Activated CD4-positive, alpha-beta T cell treated with anti-CD3 and anti-CD28 coated beads for 4 hours (primary cell): ENCODE measurements at regions not wholly inside any gene's neighbourhood (a gene's known extent, or its start where the extent isn't known, plus 50 kb on each side); places are given as distances from the start of the nearest gene placed in this dataset.

Source experiments
- DNase-seq, 2 donors: peaks; one replicate each; pipeline ENCODE4 v3.0.0-alpha.2; 2020

DNA sequence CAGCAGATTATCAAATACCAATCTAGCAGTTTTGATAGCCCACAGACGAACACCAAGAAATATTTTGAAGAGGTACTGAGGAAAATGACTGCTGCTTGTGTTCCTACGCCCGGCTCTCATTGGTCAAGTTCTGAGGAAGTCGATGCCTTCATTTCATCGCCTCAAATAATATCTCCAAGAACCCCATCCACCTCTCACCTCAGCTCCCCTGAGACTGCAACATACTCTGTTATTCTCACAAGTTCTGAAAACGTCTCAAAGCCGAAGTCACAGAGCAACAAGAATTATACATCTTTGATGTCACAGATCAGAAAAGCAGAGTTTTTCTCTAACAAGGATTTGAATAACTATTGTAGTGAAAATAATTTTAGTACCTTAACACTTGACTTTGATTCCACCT lies 55.5 kb upstream of the BCAT1 start:
- DNase-seq, result no peak

DNA sequence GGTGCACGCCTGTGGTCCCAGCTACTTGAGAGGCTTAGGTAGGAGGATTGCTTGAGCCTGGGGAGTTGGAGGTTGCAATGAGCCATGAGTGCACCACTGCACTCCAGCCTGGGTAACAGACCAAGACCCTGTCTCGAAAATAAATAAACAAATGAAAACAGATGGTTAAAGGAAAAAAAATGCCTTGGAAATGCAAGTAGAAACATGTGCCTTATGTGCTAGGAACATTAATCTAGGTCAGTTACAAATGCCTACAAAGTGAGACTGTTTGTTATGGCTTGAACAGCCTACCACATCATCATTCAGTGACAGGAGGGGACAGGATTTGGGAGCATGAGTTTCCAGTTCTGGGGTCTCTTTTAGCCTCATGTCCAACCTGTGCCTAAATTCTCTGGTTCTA lies 52.4 kb upstream of the BCAT1 start:
- DNase-seq, result no peak
